NCI-H146 treated with DMSO at 0.1 percent for 48 hours (cell line): ENCODE measurements at regions not wholly inside any gene's neighbourhood (a gene's known extent, or its start where the extent isn't known, plus 50 kb on each side); places are given as distances from the start of the nearest gene placed in this dataset.

Experiments
- DNase-seq: peaks from one replicate; lab custom pipeline; 2025; ENCODE audit not compliant: unreplicated experiment; lab: John Stamatoyannopoulos, UW

DNA sequence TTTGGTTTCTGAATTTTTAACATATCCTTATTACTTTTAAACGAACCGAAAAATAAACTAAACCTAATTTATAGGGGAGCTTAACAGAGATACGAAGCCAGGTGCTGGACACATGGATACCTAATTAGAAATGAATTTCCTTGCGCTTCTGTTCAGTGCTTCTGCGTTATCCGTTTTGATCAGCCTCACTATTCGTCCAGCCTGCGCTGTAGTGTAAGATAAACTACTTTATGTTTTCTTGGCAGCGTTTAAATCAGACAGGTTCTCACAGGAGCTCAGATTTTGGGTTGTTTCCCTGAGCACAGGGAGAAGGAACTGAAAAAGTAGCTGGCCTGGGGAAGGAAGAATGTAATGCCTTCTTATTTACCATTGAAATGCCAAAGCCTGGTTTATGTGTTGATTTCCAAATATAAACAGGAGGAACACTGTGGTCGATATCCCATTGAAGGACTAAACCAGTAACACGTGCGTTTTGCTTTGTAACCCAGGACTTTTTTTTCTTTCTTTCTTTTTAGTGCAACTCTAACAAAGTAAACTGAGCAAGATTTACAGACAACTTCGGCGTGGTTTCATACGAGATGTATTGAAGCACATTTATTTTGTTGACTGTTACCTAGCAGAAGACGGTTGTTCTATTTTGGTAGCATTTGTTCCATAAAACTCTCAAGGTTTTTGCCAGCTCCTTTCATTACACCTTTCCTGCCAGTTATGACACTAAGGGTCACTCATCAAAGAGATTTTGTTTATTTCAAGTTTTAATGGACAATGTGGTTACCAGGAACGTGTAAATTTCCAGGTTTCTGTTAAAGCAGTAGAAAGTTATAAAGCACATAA, 214.8 kb upstream of the HEY2 start:
- DNase-seq = no peak

DNA sequence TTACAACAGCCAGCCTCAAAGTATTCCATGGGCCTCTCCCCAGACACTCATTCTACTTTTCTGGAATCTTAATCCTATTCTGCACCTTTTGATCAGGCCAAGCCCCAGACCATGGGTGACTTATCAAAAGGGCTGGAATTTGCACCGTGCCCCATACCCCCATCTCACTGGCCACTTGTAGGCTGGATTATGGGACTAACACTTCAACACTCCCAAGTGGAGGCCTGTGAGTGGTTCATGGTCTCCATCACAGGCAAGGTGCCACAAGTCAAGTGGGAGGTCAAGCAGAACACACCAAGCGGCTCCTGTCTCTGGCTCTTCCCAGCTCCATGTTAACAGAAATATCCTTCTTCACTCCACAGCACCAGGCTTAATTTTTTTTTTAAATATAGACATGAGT, 212.3 kb upstream of the HEY2 start:
- no peak for DNase-seq

DNA sequence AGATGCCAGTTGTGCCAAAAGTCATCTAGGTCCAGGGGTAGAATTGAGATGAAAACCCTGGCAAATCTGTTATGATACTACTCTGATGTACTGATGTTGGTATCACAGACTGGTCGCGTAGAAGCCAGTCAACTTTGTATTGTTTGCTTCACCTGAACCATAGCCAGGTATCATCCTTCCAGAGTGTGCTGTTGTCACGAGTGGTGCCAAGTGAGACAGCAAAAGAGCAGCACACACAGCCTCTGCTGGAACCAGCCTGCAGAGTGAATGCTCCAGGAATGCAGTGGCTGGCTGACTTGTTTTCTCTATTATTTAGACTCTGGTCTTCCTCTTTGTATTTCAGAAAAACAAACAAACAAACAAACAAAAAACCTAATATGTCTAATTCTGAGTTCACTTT, 209.5 kb upstream of the HEY2 start:
- no peak for DNase-seq

DNA sequence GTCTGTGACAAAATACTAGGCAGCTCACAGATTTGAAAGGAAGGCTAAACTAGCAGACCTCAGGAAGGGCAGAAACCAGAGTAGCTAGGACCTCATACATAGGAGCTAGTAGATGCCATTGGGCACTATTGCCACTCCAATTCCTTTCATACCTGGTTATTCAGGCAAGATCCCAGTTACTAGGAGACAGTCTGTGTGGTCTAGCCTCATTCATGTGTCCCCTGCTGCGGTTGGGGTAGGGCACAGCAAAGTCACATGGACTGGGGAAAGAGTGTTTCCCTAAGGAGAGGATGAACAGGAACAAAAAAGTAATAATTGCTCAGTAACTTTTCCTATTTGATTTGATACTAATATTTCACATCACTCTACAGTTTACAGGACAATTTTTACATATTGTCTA, 204.6 kb upstream of the HEY2 start:
- no peak for DNase-seq

DNA sequence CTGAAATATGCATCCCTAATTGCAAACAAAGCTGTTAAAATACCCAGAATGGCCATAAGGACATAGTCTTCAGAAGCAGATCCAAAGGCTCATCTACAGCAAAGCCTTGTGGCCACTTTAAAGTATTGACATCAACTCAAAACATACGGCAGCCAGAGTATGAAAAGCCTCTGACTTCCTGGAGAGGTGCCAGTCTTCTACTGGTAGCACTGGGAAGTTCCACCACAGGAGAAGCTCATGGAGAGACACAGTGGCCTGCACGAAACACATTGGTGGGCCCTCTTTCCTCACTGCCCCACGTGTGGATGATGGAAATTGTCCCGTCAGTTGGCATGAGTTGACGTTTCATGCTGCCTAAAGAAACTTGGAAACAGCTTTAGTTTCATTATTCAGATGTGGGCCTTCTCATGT, 202.6 kb upstream of the HEY2 start:
- DNase-seq = no peak

DNA sequence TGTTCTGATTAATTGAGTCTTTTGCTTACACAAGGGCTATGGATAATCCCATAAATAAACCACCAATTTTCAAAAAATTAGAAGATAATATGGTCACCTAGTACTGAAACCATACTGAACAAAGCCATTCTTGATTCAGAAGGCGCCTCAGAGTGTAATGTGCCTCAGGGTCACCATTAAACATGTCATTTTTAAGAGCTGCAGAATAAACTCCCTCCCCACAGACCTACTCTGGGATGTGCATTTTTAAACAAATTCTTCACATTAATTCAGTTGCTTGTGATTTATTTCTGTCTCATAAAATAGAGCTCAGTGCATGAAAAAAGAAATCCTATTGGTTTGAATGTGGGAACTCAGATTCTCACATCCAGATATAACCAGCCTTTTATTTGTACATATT, 202.1 kb upstream of the HEY2 start:
- no peak for DNase-seq

DNA sequence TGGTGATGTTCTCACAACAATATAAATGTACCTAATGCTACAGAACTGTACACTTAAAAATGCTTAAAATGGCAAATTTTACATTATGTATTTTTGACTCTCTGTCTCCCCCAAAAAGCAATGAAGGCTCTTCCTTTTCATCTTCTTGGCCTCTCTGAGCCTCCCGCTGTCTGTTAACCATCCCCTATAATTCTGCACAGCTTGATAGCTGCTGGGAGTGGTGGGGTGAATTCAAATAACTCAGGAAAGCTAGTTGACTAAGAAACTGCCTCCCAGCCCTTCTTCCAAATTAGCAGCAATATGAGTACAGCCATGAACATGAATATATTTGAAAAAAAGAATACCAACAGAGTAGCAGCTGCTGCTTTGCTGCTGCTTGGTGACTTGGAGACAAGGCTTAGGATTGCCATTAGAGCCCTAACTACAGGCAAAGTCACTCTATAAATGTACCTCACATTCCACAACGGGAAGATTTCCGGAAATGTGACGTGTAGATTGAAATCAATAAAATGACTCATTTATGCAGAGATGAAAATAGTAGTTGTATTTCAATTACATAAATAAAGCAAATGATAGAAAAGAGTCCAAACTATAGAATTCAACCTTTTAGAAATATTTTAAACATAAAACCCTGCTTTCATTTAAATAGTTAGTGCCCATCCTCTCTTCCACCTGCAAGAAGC, 200.1 kb upstream of the HEY2 start:
- DNase-seq = peak; percentile 28

DNA sequence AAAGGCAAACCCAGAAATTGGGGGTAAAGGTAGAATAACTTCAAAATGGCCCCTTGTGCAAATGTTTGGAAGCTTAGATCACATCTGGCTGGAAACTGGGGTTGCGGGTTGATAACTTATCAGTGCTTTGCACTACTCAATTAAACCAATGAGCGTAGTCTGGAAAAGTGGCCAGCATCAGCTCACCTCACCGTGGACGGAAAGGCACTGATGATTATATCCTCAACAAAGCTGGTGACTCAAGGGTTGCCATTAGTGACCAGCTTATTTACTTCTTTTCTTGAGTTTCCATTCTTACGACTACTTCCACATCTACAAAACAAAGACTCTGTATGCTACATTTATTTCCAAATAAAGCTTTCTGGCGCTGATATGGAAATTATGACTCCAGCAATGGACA, 198.5 kb upstream of the HEY2 start:
- no peak for DNase-seq

DNA sequence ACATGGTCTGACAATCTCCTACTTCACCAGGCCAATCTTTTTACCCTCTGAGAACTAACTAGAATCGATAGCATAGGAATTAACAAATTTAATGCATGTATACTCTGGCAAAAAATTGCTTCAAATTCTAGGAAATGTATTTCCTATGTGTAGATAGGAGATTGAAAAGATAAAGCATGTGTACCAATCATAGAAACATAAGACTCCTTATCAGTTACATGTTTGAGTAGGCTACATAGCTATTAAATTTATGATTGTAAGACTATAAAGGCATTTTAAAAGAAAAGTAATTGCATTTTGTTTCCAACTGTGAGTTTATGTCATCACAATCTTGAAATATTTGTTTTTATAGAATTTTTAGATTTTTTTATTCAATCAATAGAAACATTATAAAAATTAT, 196.6 kb upstream of the HEY2 start:
- DNase-seq = no peak

DNA sequence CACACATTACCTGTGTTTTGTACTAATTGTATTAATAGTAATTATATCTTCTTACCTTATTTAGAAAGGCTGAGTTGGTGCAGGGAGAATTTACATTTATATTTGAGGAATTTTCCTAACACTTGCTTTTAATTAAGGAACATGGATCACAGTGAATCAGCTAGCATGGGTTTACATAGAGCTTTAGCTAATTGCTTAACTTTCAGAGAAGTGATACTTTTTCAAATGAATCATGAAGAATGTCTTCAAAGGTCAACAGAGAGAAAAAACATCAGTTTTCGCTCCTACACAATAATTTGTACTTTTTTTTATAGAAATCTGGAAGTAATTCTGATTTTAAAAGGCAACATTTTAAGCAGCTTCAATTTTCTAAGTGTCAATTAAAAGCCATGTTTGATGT, 195.0 kb upstream of the HEY2 start:
- no peak for DNase-seq

DNA sequence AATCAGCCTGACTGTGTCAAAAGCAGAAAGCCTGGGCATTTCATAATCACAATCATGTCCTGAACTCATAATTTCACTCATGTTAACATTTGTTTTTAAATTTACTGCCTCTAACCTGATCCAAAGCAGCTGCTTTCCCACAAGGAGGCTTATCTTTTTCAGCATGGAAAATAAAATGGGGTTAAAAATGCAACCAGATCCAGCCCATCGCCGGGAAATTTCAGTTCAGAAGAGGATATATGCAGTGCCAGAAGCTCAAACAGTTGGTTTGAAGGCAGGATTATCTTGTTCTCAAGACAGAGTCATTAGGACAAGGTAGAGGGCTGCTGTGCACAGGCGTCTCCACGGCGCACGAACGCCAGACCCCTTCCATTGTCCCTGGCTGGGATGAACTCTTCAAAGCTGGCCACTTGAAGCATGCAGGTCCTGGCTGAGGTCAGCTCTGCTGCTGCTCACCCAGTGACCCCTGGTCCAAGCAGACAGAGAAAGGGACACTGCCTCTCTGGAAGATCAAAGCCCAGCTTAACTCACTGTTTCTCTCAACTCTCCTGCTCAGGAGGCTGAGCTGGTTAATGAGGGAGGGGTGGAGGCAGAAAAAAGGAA, 191.1 kb upstream of the HEY2 start:
- no peak for DNase-seq

DNA sequence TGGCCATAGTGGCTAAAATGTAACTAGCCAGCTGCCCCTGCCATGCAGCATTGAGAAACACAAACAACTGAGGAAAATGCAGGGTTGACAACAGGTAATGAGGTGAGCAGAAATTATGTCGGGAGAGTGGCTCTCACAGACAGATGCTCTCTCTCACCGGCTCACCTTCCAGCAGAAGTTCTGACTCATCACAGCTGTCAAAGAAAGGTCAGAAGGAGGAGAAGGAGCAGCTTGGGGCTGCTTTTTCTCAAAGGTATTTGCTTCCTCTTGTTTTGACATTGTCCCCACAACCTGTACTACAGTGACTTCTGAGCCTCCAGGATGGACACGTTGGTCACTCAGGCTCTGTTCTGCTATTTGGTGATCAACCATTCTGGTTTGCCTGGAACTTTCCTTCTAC, 190.5 kb upstream of the HEY2 start:
- no peak for DNase-seq

DNA sequence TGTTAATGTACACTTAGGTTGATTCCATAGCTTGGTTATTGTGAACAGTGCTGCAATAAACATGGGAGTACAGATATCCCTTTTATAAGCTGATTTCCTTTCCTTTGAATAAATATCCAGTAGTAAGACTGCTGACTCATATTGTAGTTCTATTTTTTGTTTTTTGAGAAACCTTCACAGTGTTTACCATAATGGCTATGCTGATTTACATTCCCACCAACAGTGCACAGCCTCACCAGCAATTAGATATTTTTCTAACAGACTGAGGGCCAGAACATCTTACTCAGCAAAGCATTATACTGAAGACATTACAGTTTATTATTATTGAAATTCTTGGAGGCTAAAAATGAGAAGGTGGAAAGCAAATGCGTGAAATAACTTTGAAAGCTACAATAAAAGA, 187.3 kb upstream of the HEY2 start:
- DNase-seq = no peak

DNA sequence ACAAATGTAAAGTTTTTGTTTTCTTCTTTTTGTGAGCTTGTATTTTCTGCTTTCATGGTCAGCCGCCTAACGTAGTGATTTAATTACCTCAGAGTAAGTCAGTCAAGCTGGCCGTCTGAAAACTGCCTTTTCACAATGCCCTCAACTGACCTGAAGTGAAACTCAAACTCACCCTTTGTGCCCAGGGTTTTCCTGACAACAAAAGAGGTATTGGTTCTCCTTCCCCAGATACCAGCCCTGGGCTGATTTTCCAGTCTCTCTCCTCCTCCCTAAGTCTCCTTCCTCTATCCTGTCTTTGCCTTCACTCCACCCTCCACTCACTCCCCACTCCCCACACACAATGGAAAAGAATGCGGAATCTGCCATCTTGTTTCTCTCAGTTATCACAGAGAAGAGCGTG, 184.5 kb upstream of the HEY2 start:
- DNase-seq = no peak

DNA sequence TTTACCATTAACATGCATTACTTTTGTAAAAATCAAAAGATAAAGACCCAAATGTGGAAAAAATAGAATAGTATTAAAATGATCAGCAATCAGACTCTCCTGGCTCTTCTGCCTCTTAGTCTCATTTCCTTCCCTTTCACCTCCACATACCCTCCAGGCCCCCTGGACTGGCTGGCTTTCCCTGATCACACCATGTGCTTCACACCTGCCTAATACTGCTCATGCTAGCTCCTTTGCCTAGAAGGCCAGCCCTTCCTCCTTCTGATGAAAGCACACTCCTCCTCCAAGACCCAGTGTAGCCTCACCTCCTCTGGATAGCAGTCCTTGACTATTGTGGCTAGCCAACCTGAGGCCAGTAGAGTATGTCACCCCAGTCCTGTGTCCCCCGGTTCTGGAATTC, 182.0 kb upstream of the HEY2 start:
- no peak for DNase-seq

DNA sequence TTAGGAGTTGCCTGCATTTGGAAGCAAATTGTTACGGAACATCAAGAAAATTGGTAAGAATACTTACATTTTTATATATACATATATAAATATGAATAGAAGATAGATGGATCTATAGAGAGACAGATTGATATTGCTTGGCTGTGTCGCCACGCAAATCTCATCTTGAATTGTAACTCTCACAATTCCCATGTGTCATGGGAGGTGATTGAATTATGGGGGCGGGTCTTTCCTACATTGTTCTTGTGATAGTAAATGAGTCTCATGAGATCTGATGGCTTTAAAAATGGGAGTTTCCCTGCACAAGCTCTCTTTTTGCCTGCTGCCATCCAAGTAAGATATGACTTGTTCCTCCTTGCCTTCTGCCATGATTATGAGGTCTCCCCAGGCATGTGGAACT, 180.8 kb upstream of the HEY2 start:
- DNase-seq = no peak

DNA sequence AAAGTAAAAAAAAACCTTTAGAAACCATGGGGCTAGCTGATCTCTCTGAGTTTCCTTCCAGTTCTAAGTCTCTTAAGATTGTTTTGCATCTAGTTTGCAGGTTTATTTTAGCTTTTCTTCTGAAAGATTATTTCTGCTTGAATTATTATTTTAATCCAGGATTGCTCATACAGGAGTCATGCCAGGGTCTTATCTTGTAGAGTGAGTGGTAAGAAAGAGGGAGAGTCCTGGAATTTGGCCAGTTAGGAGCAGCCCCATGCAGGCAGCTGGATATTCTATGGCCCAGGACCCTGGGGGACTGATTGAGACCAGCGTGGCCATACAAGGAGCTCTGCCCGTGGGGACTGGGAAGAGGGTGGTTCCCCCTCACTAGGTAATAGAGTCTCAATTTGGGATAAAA, 178.9 kb upstream of the HEY2 start:
- no peak for DNase-seq

DNA sequence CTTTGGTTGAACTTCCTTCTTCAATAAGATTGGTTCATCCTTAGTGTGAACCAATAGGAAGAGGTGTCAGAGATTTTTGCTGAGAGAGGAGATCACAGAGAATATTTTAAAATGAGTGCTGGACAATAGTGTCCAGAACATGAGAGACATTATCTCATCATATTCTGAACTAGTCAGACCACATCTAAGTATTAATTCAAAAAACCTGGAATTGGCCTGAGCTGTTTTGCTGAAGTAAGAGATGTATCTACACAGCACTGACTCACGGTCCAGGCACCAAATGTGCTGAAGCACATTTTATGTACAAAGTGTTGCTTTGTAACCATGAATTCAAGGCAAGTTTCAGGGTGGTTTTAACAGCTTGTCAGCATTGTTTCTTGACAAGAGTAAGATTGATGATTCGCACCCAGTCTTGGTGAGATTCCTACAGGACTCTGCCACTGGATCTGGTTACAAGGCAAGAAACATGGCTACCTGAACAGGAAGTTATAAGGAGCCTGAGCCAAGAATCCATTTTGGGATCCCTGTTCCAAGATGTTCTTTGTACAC, 178.2 kb upstream of the HEY2 start:
- DNase-seq = no peak

DNA sequence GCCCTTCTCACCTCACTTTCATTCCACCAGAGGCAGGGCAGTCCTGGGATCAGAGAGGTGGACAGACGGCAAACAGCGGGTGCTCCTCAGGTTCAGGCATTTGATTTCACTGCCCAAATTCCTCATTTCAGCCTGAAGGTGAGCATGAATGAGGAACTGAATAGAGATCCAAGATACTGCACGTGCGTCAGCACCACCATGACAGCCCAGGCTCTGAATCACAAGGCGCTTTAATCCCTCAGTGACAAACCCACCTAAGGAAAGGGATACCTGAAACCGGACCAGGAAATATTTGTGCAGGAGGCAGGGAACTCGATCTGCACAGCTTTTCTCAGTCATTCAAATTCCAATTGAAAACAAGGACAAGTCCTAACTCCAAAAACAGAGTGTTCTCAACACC, 174.8 kb upstream of the HEY2 start:
- no peak for DNase-seq

DNA sequence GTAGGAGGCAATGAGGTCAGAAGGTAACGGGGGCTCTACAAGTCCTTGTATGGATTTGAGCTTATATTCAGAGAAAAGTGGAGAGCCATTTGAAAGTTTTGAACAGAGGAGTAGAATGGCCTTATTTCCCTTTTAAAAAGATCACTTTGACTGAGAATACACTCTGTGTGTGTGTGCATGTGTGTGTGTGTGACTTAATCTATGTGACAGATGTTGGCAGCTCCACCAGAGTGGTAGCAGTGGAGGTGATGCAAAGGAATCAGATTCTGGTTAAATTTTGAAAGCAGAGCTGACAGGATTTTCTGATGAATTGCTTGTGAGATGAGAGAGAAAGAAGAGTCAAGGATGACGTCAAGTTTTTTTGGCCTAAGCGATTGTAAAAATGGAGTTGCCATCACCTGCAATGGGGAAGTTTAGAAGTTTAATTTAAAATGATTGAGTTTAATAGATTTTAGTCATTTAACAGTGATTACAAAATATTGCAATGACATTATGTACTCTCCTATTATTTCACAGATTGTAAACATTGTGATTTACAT, 172.2 kb upstream of the HEY2 start:
- no peak for DNase-seq

DNA sequence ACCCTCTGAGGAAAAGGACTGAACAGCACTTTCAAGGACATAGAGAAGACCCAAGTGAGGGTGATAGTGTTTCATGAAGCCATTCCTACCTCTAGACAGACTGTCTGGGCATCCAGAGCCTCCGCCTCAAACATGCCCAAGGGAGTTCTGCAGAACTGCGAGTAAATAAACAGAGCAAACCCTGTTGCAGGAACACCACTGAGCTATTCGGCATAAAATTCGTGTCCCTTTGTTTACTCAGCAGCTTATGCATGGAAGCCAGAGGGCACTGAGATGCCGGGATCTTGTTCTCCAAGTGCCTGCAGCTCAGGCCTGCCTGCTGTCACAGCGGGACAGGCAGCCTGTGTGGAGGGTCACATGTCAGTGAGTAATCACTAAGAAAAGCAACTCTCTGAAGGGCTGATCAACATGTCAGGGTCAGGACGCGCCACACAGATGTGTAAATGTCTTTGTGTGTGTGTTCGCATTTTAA, 164.9 kb upstream of the HEY2 start:
- DNase-seq = peak; percentile 77

DNA sequence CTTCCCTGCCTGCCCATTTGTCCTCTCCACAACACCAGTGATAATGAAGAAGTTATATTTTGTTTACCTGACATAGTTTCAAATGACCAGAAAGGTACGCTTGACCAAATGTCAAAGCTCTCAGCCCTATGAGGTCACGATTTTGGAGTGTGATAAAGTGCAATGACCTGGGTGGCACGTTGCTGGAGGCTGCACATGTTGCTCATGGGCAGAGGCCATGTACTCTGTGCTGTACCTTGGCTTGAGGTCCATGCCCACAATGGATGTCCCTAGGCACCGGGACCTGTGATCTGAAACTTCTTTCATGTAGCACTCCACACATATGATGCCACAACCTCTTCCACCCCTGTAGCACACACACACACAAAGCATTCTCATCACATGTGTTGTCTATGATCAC, 164.0 kb upstream of the HEY2 start:
- no peak for DNase-seq
